HG03521 (cell line): ENCODE measurements at regions not wholly inside any gene's neighbourhood (a gene's known extent, or its start where the extent isn't known, plus 50 kb on each side); places are given as distances from the start of the nearest gene placed in this dataset.

Source experiments
- ATAC-seq: cut with Tn5 transposase; IDR thresholded peaks from one replicate; pipeline ENCODE4 v1.9.1; 2021; ENCODE audit warnings: mild to moderate bottlenecking, moderate library complexity; ENCODE audit not compliant: unreplicated experiment

DNA sequence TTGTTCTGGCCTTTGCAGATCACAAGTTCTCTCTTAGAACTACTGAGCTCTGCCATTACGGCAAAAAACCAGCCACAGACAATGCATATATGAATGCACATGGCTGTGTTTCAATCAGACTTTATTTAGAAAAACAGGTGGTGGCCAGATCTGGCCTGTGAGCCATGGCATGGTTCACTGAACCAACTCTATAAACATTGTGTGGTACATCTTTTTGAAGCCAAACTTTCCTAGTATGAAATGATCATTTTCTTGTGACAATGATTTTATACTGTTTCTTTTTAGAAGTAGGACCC is 65.9 kb upstream of the AMZ2 start:
- no peak for ATAC-seq

DNA sequence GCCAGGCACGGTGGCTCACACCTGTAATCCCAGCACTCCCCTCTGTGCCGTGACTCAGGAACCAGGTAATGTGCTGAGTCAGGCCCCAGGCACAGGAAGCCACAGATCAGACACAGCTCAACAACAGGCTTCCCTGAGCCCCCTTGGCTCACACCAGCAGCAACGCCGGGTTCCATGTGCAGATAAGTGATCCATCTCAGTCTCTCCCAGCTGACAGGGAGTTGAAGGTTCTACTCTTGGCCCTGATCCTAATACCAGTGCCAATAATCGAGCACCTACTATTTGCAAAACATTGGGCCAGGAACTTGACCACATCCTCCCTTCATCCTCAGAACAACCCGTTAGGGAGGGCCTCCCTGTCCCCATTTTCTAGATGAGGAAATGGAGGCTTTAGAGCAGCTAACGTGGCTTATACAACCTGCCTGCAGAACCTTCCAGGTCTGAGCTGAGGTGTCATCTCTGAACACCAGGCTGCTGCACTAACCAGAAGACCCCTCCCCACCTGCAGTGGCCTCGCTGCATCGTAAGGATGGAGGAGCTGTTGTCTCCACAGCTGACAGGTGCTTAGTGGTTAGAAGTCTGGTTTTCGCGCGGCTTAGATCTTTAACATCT is 64.8 kb upstream of the AMZ2 start:
- ATAC-seq: no peak

DNA sequence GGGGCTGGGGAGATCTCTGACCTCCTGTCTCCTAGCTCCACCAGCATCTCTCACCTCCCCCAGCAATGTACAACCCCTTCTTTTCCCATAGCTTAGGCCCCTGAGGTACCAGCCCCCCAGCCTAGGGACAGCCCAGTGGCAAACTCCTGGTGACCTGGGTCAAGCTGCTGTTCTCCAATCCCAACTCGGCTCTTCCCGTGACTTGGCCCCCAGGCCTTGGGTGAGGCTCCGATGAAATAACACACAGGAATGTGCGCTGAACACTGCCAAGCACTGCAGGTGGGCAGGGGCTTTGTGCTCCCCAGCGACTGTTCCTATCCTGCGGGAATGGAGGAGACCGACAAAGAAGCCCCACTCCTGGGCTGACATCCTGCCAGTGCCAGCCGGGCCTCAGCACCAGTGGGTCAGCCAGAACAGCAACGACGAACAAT is 63.7 kb upstream of the AMZ2 start:
- ATAC-seq: no peak

DNA sequence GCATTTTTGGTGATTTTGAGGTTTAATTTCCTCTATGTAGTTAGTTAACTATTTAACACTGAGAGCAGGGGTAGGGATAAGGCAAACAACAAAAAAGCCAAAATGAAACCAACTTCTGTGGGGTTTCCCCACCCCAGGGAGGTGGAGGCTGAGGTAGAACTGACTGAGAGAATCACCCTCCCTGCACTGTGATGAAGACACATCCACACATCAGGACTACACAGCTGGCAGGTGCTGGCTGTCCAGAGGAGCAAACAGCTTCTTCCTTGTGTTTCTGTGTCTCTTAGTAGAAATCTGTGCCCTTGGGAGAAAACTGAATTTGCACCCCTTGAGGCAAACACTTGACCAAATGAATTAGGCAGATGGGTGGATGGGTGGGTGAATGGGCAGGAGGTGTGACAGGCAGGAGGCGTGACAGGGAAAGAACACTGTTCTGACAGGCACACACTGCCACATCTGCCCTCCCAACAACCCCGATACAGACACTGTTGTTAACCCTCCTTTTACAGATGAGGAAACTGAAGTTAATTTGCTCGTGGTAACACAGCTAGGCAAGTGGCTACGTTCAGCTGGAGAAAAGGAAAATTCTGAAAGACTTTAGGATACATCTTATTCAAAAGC is 62.9 kb upstream of the AMZ2 start:
- peak; percentile 38 for ATAC-seq

DNA sequence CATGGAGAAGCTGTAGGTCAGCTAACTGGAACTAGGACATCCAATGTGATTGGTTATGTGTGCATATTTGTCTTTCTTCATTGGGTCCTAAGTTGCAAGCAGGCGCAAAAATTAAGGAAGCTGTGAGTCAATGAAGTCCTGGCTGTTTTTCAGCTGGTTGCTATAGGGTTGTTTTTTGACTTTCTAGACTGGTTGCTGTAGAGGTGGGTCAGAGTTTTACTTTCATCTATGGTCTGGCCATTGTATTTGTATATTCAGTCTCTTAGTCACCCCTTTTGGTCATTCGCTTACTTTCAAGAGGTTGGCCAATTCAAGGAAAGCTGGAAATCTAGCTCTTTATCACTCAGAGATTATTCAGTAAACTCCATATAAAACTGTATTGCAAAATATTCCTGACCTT is 62.0 kb upstream of the AMZ2 start:
- ATAC-seq: no peak

DNA sequence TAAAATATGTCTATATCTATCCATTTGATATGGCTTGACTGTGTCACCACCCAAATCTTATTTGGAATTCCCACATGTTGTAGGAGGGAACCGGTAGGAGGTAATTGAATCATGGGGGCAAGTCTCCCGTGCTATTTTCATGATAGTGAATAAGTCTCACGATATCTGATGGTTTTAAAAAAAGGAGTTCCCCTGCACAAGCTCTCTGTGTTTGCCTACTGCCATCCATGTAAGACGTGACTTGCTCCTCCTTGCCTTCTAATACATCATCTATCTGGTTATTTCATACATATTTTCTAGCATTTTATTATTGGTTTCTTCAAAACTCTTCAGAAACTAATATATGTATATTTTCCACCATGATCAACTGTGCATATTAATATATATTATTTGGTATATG is 57.3 kb upstream of the AMZ2 start:
- no peak for ATAC-seq

DNA sequence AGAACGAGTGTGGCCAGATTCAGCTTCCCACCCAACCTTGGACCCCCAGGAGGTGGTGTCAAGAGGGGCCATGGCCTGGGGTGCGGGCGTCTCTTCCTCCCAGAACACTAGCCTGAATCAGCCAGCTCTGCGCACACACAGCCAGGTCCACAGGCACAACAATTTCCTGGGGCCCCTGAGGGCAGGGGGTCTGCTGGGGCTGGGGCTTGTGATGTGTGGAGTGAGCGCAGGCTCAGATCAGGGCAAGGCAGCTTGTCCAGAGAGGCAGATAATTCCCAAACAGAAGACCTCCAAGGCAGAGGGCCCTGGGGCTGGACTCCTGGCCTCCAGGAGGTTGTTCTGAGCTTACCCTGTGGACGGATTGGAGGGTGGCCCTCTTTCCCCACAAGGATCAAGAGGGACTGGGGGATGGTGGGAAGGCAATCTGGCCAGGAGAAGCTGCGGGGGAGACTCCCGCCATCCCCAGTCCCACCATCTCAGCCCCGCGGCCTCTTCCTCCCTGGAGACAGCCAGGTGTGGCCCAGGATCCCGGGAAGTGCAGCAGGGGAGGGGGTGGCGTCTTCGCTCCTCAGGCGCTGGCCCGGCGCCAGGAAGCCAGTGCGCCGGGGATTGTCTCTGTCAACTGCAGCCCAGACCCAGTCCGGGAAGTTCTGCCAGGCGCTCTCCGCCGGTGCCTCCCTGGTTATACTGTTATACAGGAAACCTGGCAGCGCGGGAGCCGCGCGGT is 52.0 kb upstream of the AMZ2 start:
- ATAC-seq: no peak

DNA sequence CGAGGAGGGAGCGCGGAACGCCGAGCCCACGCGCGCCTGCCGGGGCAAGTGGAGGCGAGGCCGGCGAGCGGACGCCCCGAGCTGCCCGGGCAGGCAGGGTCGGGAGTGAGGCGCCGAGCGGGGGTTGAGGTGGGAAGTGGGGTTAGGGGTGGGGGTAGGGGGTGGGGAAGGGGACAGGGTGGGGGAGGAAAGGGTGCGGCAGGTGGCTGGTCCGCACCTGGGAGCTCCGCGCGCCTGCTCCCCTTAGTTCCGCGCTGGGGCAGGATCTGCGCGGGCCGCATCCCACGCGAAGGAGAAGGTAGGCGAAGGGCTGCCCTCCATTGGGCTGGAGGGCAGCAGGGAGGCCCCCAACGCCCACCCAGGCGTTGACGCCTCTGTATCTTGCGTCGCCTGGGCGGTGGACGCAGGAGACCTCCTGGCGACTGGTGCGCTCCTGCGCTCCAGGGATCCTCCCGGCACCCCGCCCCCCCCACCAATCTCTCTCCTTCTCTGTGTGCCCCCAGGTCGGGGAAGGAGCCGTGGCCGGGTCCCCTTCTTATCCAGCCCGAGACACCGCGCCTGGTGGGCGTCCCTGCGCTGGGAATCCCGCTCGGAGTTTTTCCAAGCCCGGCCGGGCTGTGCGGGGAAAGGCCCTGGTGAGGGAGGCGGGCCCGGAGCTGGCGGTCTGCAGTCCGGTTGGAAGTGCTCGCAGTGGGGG is 51.3 kb upstream of the AMZ2 start:
- ATAC-seq: no peak

DNA sequence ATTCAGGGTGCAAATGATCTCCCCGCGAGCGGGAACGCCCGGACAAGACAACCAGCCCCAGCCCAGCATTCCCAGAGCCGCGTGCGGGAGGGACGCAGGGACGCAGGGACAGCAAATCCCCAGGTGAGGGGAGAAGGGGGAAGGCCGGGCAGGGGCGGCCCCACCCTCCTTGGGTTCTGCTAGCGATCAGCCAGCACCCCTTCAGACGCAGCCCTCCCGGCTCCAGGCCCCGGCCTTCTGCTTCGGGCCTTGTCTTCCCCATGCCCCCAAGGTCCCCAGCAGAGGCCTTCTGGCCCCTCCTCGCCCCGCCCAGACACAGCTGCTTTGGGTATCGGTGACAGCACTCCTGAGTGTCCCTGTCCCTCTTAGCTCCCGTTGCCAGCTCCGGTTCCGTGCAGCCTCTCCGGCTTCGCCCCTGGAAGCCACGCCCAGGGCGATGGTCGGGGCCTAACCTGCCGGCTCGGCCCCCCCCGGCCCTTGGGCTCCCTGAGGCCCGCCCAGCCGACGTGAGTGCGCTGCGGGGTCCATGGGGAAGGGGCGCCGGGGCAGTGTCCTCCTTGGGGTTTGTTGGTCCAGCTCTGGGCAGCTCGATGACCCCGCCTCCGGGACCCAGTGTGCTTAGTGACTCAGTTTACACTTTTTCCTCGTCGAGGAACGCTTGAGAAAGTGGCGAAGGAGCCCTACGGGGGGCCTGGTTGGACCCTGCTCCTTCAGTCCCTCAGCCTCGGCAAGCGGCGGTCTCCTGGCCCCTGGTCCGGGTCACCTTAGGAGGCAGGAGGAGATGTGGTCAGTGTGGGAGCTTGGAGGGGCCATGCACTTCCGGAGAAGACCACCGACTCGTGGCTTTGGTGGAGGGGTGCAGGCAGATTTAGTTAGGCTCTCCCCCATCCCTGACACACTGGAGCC is 50.5 kb upstream of the AMZ2 start:
- no peak for ATAC-seq

DNA sequence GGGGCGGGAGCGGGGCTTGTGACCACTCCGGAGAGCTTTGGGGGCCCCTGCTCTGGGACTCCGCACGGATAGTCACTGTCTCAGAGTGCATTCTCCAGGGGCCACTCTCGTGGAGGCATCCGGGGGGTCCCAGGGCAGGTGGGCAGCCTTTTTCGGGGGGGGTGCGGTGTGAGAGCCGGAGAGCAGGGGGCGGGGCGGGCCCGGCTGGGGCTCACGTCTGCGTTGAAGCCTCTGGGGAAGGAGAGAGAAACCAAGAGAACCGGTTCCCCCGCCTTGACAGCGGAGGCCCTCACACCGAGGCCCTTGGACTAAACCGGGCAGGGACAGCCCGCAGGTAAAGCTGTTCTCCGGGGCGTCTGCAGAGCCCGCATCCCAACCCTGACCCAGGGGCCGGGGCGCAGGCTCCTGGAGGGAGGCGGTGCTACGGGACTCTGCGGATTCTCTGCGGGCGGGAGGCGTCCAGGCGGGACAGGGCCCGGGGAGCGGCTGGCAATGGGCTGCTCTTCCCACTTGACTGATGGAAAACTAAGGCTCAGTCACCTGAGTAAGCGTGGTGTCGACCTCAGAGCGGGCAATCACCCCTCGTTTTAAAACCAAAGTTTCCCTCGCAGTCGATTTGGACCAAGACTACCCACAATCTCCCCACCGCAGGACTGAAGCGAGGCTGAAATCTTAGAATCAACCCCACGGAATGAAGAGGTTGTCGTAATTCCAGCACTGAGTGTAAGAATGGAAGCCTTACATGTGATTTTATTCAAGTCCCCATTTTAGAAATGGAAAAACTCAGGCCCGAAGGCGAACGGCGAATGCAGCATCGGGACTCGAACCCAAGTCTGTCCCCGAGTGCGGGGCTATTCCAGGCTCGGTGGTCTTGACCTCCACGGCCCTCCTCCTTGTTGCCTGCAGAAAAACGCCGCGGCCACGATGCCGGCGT is 49.6 kb upstream of the AMZ2 start:
- ATAC-seq: no peak
